ENCODE measurements at regions not wholly inside any gene's neighbourhood (a gene's known extent, or its start where the extent isn't known, plus 50 kb on each side); places are given as distances from the start of the nearest gene placed in this dataset.

- no peak for DNase-seq (ENCODE audit: low spot score)
These were observed 240.6 kb upstream of the ADAMTSL1 start for GRCh38 chr9:18233311-18233710.

- DNase-seq (ENCODE audit: low spot score) = no peak
These were observed 240.0 kb upstream of the ADAMTSL1 start for GRCh38 chr9:18233776-18234445.

- no peak for DNase-seq (ENCODE audit: low spot score)
These were observed 238.6 kb upstream of the ADAMTSL1 start for GRCh38 chr9:18235181-18235908.

GRCh38 chr9:18236336-18236735 is 237.6 kb upstream of the ADAMTSL1 start:
- no peak for DNase-seq (ENCODE audit: low spot score)

- no peak for DNase-seq (ENCODE audit: low spot score)
These were observed 236.2 kb upstream of the ADAMTSL1 start for GRCh38 chr9:18237776-18238175.

- DNase-seq (ENCODE audit: low spot score) = peak; percentile 98
These were observed 235.7 kb upstream of the ADAMTSL1 start for GRCh38 chr9:18238254-18238653.

- no peak for DNase-seq (ENCODE audit: low spot score)
These were observed 235.1 kb upstream of the ADAMTSL1 start for GRCh38 chr9:18238752-18239447.

- no peak for DNase-seq (ENCODE audit: low spot score)
These were observed 233.7 kb upstream of the ADAMTSL1 start for GRCh38 chr9:18240213-18240612.

GRCh38 chr9:18245911-18246310 is 228.0 kb upstream of the ADAMTSL1 start:
- DNase-seq (ENCODE audit: low spot score) = no peak

- DNase-seq (ENCODE audit: low spot score) = no peak
These were observed 223.9 kb upstream of the ADAMTSL1 start for GRCh38 chr9:18250053-18250452.

- no peak for DNase-seq (ENCODE audit: low spot score)
These were observed 220.0 kb upstream of the ADAMTSL1 start for GRCh38 chr9:18253950-18254349.

GRCh38 chr9:18255158-18255629 is 218.8 kb upstream of the ADAMTSL1 start:
- peak; percentile 74 for DNase-seq (ENCODE audit: low spot score)

GRCh38 chr9:18255747-18256146 is 218.2 kb upstream of the ADAMTSL1 start:
- no peak for DNase-seq (ENCODE audit: low spot score)

GRCh38 chr9:18256568-18256967 is 217.4 kb upstream of the ADAMTSL1 start:
- no peak for DNase-seq (ENCODE audit: low spot score)

GRCh38 chr9:18260521-18260920 is 213.4 kb upstream of the ADAMTSL1 start:
- no peak for DNase-seq (ENCODE audit: low spot score)

- no peak for DNase-seq (ENCODE audit: low spot score)
These were observed 212.8 kb upstream of the ADAMTSL1 start for GRCh38 chr9:18261181-18261580.

- DNase-seq (ENCODE audit: low spot score) = no peak
These were observed 210.6 kb upstream of the ADAMTSL1 start for GRCh38 chr9:18263377-18263776.

GRCh38 chr9:18268381-18268780 is 205.6 kb upstream of the ADAMTSL1 start:
- DNase-seq (ENCODE audit: low spot score) = peak; percentile 53

GRCh38 chr9:18269561-18269960 is 204.4 kb upstream of the ADAMTSL1 start:
- DNase-seq (ENCODE audit: low spot score) = no peak

- peak; percentile 17 for DNase-seq (ENCODE audit: low spot score)
These were observed 199.3 kb upstream of the ADAMTSL1 start for GRCh38 chr9:18274693-18275092.

GRCh38 chr9:18275313-18275990 is 198.5 kb upstream of the ADAMTSL1 start:
- no peak for DNase-seq (ENCODE audit: low spot score)

- no peak for DNase-seq (ENCODE audit: low spot score)
These were observed 192.7 kb upstream of the ADAMTSL1 start for GRCh38 chr9:18281291-18281690.
